ENCODE measurements at regions not wholly inside any gene's neighbourhood (a gene's known extent, or its start where the extent isn't known, plus 50 kb on each side); places are given as distances from the start of the nearest gene placed in this dataset.

GRCh38 chr6:90868256-90868655 is 281.4 kb upstream of the MAP3K7 start:
- intact Hi-C loops (cut with micrococcal nuclease; ENCODE audit: unreplicated experiment) (loop anchor here (10.0 kb wide), 1 partner anchor 233 kb away; no protein-coding TSS in a partner anchor), in situ Hi-C loops (cut with MboI) (no loop called here)
- ChIA-PET SMC1A (ENCODE audit: uncharacterized antibody, unreplicated experiment) (interaction anchor here (0.6 kb wide), 1 partner anchor 75 kb away, joined by 3 read pairs; no protein-coding TSS in a partner anchor), CTCF (no interaction called here), RAD21 (ENCODE audit: unreplicated experiment) (no interaction called here), POLR2A (no interaction called here)
- DNase-seq (ENCODE audit: low read depth, low spot score) (no peak), FAIRE-seq (no peak), ATAC-seq (no peak)
- Histone ChIP-seq H3K79me2 (ENCODE audit: control insufficient read depth, insufficient read depth, low read length) (no peaks in the 10 kb centered on the region), H3K4me1 (ENCODE audit: control insufficient read depth, insufficient read depth, low read length) (no peaks in the 10 kb centered on the region), H3K4me3 (no peak overlapping the region), H3K9me3 (replicated peaks; ENCODE audit: control insufficient read depth, insufficient read depth, low read length) (no peaks in the 10 kb centered on the region), H3K27ac (ENCODE audit: control insufficient read depth, insufficient read depth) (no peak overlapping the region), H3K36me3 (ENCODE audit: control insufficient read depth in 2 of 2, insufficient read depth in 2 of 2, low read length in 1 of 2) (no peaks in the 10 kb centered on the region), H2AFZ (ENCODE audit: control insufficient read depth, low read depth, low read length) (no peak overlapping the region), H4K20me1 (ENCODE audit: control insufficient read depth, insufficient read depth) (no peaks in the 10 kb centered on the region), H3K27me3 (replicated peaks in 1 of 2; ENCODE audit: control insufficient read depth in 2 of 2, insufficient read depth in 2 of 2, low read length in 1 of 2) (no peaks in the 10 kb centered on the region; a peak in 1 of 4 replicates), H3K4me2 (ENCODE audit: control insufficient read depth, insufficient read depth) (no peak overlapping the region), H3K9ac (ENCODE audit: control insufficient read depth, insufficient read depth, low read length) (no peak overlapping the region)
- TF ChIP-seq SIN3A (IDR thresholded peaks at IDR 0.05; ENCODE audit: low read depth, low read length) (no peak), ZNF217 (IDR thresholded peaks at IDR 0.05) (no peak), TBL1XR1 (IDR thresholded peaks at IDR 0.05; ENCODE audit: low read depth, low read length) (no peak), MEF2A (IDR thresholded peaks at IDR 0.05; ENCODE audit: insufficient read depth, low read depth, low read length) (no peak), TARDBP (IDR thresholded peaks at IDR 0.05; ENCODE audit: borderline replicate concordance) (no peak), RFX5 (IDR thresholded peaks at IDR 0.05; ENCODE audit: low read depth, low read length) (no peak), ZBED1 (IDR thresholded peaks at IDR 0.05; ENCODE audit: borderline replicate concordance) (no peak), ZNF24 (IDR thresholded peaks at IDR 0.05) (no peak), POLR2AphosphoS5 (IDR thresholded peaks at IDR 0.05; ENCODE audit: low read length) (no peak), NFXL1 (IDR thresholded peaks at IDR 0.05; ENCODE audit: borderline replicate concordance) (no peak), HDAC2 (IDR thresholded peaks at IDR 0.05) (no peak), BCL3 (IDR thresholded peaks at IDR 0.05; ENCODE audit: borderline replicate concordance, insufficient read depth, low read depth, low read length, poor library complexity, severe bottlenecking) (no peak), EGR1 (IDR thresholded peaks at IDR 0.05; ENCODE audit: borderline replicate concordance in 1 of 2, low read depth in 2 of 2, low read length in 2 of 2) (no peak)
- TF ChIP-seq, protein P1, sequence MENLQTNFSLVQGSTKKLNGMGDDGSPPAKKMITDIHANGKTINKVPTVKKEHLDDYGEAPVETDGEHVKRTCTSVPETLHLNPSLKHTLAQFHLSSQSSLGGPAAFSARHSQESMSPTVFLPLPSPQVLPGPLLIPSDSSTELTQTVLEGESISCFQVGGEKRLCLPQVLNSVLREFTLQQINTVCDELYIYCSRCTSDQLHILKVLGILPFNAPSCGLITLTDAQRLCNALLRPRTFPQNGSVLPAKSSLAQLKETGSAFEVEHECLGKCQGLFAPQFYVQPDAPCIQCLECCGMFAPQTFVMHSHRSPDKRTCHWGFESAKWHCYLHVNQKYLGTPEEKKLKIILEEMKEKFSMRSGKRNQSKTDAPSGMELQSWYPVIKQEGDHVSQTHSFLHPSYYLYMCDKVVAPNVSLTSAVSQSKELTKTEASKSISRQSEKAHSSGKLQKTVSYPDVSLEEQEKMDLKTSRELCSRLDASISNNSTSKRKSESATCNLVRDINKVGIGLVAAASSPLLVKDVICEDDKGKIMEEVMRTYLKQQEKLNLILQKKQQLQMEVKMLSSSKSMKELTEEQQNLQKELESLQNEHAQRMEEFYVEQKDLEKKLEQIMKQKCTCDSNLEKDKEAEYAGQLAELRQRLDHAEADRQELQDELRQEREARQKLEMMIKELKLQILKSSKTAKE (IDR thresholded peaks at IDR 0.05; ENCODE audit: low read depth, poor library complexity, severe bottlenecking) = no peak
- TF ChIP-seq, protein P2, sequence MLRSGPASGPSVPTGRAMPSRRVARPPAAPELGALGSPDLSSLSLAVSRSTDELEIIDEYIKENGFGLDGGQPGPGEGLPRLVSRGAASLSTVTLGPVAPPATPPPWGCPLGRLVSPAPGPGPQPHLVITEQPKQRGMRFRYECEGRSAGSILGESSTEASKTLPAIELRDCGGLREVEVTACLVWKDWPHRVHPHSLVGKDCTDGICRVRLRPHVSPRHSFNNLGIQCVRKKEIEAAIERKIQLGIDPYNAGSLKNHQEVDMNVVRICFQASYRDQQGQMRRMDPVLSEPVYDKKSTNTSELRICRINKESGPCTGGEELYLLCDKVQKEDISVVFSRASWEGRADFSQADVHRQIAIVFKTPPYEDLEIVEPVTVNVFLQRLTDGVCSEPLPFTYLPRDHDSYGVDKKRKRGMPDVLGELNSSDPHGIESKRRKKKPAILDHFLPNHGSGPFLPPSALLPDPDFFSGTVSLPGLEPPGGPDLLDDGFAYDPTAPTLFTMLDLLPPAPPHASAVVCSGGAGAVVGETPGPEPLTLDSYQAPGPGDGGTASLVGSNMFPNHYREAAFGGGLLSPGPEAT (IDR thresholded peaks at IDR 0.05; ENCODE audit: low read depth) = no peak
- whole genome bisulfite sequencing (ENCODE audit: insufficient coverage, insufficient replicate concordance, low lambda C conversion rate, missing lambda C conversion rate) = 40% methylated on average over 1 of the region's 1 CpG
- BruUV-seq (replicated peaks) = no TSS peak

All from GM12878 (cell line).